ENCODE measurements at regions not wholly inside any gene's neighbourhood (a gene's known extent, or its start where the extent isn't known, plus 50 kb on each side); places are given as distances from the start of the nearest gene placed in this dataset.
"Not testable (repeated sequence)": the region's sequence is repeated elsewhere in the genome, so short reads cannot be mapped to it uniquely, and the experiment has no call there.

- no peak for DNase-seq (ENCODE audit: low read depth in 2 of 2)
Measured at GRCh38 chr17:43315858-43316521, 82.2 kb upstream of the RNU2-1 start.

- no peak for DNase-seq (ENCODE audit: low read depth in 2 of 2)
Measured at GRCh38 chr17:43315369-43315768, 81.6 kb upstream of the RNU2-1 start.

DNA sequence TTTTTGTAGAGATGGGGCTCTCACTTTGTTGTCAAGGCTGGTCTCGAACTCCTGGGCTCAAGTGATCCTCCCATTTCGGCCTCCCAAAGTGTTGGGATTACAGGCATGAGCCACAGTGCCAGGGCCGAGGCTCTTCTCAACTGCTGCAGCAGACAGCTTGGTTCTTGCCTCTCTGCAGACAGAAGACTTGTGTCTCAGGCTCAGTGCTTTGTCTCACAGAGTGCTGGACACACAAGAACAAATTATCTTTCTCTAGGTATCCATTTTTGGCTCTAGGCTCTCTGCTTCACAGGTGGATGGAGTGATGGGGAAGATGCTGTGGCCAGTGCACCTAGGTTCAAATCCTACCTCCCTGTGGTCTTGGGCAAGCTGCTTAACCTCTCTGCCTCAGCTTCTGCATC, 80.8 kb upstream of the RNU2-1 start:
- no peak for DNase-seq (ENCODE audit: low read depth in 2 of 2)

DNA sequence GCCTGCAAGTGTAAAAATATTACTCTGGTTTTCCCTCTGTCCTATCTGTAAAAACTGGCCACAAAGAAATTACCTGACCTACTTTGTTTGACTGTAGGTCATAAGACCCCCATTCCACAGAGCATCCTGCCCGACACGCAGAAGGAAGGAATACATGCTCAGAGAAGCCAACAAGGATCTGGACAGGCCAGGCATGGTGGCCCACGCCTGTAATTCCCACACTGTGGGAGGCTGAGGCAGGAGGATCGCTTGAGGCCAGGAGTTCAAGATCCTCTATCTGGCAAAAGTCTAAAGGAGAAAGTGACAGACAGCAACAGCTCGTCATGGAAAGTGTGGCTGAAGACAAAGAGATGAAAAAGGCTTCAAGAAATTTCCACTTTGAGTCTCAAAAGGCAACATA, 78.2 kb upstream of the RNU2-1 start:
- no peak for DNase-seq (ENCODE audit: low read depth in 2 of 2)

GRCh38 chr17:43309505-43310332, 75.9 kb upstream of the RNU2-1 start:
- no peak for DNase-seq (ENCODE audit: low read depth in 2 of 2)

GRCh38 chr17:43308999-43309398, 75.2 kb upstream of the RNU2-1 start:
- DNase-seq (ENCODE audit: low read depth in 2 of 2), result no peak

DNA sequence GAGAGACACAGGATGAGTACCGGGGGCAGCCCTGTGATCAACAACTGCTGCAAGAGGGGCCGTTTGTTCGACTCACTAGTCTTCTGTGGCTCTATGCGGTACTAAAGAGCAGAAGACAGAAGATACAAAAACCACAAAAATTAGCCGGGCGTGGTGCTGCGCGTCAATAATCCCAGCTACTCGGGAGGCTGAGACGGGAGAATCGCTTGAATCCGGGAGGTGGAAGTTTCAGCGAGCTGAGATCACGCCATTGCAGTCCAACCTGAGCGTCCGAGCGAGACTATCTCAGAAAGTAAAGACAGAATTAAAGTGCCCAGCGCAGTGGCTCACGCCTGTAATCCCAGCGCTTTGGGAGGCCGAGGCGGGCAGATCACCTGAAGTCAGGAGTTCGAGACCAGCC, 71.0 kb upstream of the RNU2-1 start:
- not testable (repeated sequence) for DNase-seq (ENCODE audit: low read depth in 2 of 2)

DNA sequence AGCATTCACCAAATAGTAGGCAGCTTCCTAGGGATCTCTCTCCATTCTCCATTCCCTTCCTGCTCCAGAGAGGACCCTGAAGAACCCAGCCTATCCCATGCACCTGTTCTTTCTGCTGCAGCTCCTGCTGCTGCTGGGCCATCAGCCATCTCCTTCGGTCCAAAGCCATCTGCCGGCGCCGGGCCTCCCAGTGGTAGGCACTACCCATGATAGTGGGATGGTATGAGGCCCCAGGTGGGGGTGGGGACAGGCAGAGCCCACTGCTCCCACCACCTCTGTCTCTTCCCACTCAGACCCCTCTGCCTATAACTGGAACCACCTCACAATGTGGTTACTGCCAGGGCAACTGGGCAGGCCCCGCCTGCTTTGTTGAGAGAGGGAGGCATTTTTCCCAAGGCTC, 69.3 kb upstream of the RNU2-1 start:
- DNase-seq (ENCODE audit: low read depth in 2 of 2), result not testable (repeated sequence)

DNA sequence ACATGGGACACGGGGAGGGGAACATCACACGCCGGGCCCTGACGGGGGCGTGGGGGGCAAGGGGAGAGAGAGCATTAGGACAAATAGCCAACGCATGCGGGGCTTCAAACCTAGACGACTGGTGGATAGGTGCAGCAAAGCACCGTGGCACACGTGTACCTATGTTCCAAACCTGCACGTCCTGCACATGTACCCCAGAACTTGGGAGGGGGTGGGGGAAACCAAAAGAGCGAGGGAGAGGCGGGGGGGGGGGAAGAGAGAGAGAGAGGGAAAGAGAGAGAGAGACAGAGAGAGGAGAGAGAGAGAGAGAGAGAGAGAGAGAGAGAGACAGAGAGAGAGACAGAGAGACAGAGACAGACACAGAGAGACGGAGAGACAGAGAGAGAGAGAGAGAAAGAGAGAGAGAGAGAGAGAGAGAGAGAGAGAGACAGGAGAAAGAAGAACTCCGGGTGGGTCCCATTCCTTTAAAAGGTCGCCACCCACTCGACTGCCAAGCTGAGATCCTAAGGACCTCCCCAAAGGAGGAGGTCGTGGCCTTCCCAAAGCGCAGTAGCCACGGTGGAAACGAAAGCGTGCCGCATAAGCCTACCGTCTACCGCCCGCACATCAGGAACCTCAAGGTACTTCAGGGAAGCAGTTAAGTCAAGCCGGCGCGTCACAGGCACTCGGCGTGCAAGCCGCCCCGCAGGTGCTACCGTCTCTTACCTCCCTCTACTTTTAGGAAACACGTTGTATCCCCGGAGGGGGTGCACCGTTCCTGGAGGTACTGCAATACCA, 65.7 kb upstream of the RNU2-1 start:
- not testable (repeated sequence) for DNase-seq (ENCODE audit: low read depth in 2 of 2)

GRCh38 chr17:43289670-43290069, 55.9 kb upstream of the RNU2-1 start:
- not testable (repeated sequence) for DNase-seq (ENCODE audit: low read depth in 2 of 2)

DNA sequence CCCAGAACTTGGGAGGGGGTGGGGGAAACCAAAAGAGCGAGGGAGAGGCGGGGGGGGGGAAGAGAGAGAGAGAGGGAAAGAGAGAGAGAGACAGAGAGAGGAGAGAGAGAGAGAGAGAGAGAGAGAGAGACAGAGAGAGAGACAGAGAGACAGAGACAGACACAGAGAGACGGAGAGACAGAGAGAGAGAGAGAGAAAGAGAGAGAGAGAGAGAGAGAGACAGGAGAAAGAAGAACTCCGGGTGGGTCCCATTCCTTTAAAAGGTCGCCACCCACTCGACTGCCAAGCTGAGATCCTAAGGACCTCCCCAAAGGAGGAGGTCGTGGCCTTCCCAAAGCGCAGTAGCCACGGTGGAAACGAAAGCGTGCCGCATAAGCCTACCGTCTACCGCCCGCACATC, 49.8 kb upstream of the RNU2-1 start:
- not testable (repeated sequence) for DNase-seq (ENCODE audit: low read depth in 2 of 2)
